Kidney (tissue), 13 donors: ENCODE measurements at regions not wholly inside any gene's neighbourhood (a gene's known extent, or its start where the extent isn't known, plus 50 kb on each side); places are given as distances from the start of the nearest gene placed in this dataset.

Experiments used
- DNase-seq, 5 donors: peaks; one replicate each; pipeline ENCODE4 v3.0.0-alpha.2; 2013 to 2020
- FAIRE-seq: peaks from 2 replicates; lab custom pipeline; 2012; peaks lifted over from hg19 to GRCh38; lab: Jason Lieb, UNC
- H3K27ac ChIP-seq, 2 donors: one replicate each; pipeline ENCODE4 v1.7.0; 2013; ENCODE audit warnings: low read depth in 2 of 2, low read length in 2 of 2, inconsistent platforms in 1 of 2
- H3K27me3 ChIP-seq: one replicate; pipeline ENCODE4 v1.7.1; 2013; ENCODE audit warnings: low read length, inconsistent platforms; ENCODE audit not compliant: control insufficient read depth, insufficient read depth
- H3K36me3 ChIP-seq, 3 donors: one replicate each; pipeline versions ENCODE4 v1.7.0 to v1.7.1; 2013; ENCODE audit warnings: low read length in 3 of 3, control low read depth in 1 of 3, inconsistent platforms in 1 of 3; ENCODE audit not compliant: insufficient read depth in 3 of 3, control insufficient read depth in 2 of 3
- H3K4me1 ChIP-seq, 3 donors: one replicate each; pipeline versions ENCODE4 v1.7.0 to v1.7.1; 2013; ENCODE audit warnings: low read length in 3 of 3, inconsistent platforms in 1 of 3, low read depth in 1 of 3; ENCODE audit not compliant: control insufficient read depth in 2 of 3, insufficient read depth in 2 of 3
- H3K4me3 ChIP-seq, 3 donors: one replicate each; pipeline versions ENCODE4 v1.7.0 to v1.8.1; 2013; ENCODE audit warnings: low read length in 3 of 3, control low read depth in 1 of 3, inconsistent platforms in 1 of 3
- H3K9ac ChIP-seq, 3 donors: one replicate each; pipeline versions ENCODE4 v1.7.0 to v1.7.1; 2013; ENCODE audit warnings: low read length in 3 of 3, control low read depth in 1 of 3, inconsistent platforms in 1 of 3
- H3K9me3 ChIP-seq, 3 donors: one replicate each; pipeline versions ENCODE4 v1.7.0 to v1.7.1; 2013; ENCODE audit warnings: low read length in 3 of 3, control low read depth in 1 of 3, inconsistent platforms in 1 of 3; ENCODE audit not compliant: control insufficient read depth in 2 of 3, insufficient read depth in 1 of 3
- intact Hi-C: fragments of 100-400 bp; cut with DNase I; formaldehyde crosslinking; loops from one replicate; pipeline ENCODE4 v1.11.1; 2022
- TF ChIP-seq, protein P1 (sequence below): IDR thresholded peaks from 3 replicates; pipeline ENCODE4 v1.5.1; 2012; ENCODE audit warnings: mild to moderate bottlenecking, moderate library complexity, borderline replicate concordance; ENCODE audit not compliant: insufficient read depth; ENCODE audit errors: extremely low read depth
- donor health status: control.
- donor health status: control.
- donor health status: control.
- donor health status: control.
- donor health status: control.
- donor health status: DM: yes; HTN: yes; CAD: no.
- donor health status: Normal renal cell carcinoma (clear cell type).

DNA sequence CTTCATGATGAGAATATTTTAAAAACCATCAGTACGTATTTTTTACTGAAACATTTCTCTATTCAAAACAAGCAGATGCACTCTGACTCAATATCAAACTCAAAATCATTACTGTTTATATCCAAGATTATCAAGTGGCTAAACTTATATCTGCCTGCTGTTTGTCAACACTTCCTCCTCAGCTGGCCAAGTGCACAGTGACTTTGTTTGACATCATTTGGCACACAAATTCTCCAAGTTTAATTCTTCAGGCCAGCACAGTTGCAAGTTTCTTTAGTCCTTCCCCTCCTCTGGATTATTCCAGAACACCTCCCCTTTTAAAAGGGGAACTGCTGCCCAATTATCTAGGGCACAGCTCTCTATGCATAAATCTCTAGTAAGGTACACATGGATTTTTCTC is 346.6 kb downstream of the FSIP2 start:
- H3K4me3 ChIP-seq: no peak overlapping the region
- no peak overlapping the region for H3K9ac ChIP-seq
- no peak for FAIRE-seq
- intact Hi-C loops: no loop called here
- H3K4me1 ChIP-seq: no peaks in the 10 kb centered on the region
- no peak overlapping the region for H3K27ac ChIP-seq
- TF ChIP-seq, protein P1, sequence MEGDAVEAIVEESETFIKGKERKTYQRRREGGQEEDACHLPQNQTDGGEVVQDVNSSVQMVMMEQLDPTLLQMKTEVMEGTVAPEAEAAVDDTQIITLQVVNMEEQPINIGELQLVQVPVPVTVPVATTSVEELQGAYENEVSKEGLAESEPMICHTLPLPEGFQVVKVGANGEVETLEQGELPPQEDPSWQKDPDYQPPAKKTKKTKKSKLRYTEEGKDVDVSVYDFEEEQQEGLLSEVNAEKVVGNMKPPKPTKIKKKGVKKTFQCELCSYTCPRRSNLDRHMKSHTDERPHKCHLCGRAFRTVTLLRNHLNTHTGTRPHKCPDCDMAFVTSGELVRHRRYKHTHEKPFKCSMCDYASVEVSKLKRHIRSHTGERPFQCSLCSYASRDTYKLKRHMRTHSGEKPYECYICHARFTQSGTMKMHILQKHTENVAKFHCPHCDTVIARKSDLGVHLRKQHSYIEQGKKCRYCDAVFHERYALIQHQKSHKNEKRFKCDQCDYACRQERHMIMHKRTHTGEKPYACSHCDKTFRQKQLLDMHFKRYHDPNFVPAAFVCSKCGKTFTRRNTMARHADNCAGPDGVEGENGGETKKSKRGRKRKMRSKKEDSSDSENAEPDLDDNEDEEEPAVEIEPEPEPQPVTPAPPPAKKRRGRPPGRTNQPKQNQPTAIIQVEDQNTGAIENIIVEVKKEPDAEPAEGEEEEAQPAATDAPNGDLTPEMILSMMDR: no peak
- H3K9me3 ChIP-seq: no peaks in the 10 kb centered on the region
- H3K27me3 ChIP-seq: no peaks in the 10 kb centered on the region
- no peaks in the 10 kb centered on the region for H3K36me3 ChIP-seq
- no peak for DNase-seq

DNA sequence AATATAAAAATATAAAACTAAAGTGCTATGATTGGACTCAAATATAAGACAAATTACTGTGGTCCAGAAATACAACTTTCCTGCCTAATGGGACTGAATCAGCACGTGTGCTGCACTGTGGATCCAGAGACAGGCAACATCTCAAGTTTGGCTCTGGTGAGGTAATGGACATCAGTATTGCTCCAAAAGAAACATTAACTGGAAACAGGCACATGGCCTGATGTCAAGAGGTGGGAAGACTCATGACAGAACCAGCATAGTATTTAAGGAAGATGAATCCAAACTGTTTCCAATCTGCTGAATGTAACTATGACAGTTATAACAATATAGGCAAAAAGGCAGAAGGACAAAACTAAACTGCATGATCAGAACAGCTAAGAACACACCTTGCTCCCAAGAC is 354.6 kb downstream of the FSIP2 start:
- TF ChIP-seq, protein P1: no peak
- Histone ChIP-seq H3K9me3 (no peaks in the 10 kb centered on the region), H3K36me3 (no peaks in the 10 kb centered on the region), H3K27ac (no peak overlapping the region), H3K4me3 (no peak overlapping the region), H3K27me3 (no peaks in the 10 kb centered on the region), H3K4me1 (no peaks in the 10 kb centered on the region), H3K9ac (no peak overlapping the region)
- DNase-seq (no peak), FAIRE-seq (no peak)
- intact Hi-C loops: no loop called here

DNA sequence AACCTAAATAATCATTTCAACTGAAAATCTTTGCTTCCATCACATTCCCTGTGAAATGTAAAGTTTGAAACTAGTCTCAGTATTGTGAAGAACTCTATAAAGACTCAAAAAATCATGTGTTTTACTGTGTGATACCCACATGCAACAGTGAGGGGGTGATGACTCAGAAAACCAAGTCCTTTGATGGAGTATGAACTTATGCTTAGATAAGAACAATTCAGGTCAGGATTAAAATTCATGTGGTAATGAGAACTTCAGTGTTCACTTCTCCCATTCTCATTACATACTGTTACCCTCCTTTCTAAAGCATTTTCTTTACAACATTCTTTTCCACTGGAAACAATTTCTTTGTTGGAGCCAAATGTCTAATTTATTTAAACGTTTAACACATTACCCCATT is 360.2 kb downstream of the FSIP2 start:
- no peak overlapping the region for H3K9ac ChIP-seq
- H3K36me3 ChIP-seq: no peaks in the 10 kb centered on the region
- no peaks in the 10 kb centered on the region for H3K9me3 ChIP-seq
- H3K4me1 ChIP-seq: no peaks in the 10 kb centered on the region
- TF ChIP-seq, protein P1: no peak
- H3K27me3 ChIP-seq: no peaks in the 10 kb centered on the region
- DNase-seq: no peak
- no peak for FAIRE-seq
- H3K27ac ChIP-seq: no peak overlapping the region
- H3K4me3 ChIP-seq: no peak overlapping the region
- intact Hi-C loops: no loop called here

DNA sequence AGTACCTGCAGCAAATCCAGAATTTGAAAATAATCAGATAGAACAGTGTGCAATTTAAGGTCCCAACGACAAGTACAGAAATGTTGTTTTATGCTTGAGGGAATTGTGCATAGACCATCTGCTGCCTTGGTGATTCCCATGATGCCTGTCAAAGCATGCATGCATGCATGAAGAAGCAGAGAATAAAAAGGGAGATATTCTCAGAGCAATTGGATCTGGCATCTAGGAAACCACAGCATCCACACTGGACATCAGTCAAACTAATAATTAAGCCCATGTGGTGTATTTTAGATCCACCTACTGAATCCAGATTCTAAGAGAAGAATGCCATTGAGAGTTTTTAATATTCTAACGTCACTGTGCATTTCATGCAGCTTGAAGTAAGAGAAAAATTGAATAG is 361.2 kb downstream of the FSIP2 start:
- FAIRE-seq: no peak
- intact Hi-C loops: no loop called here
- Histone ChIP-seq H3K9ac (no peak overlapping the region), H3K4me1 (no peaks in the 10 kb centered on the region), H3K9me3 (no peaks in the 10 kb centered on the region), H3K36me3 (no peaks in the 10 kb centered on the region), H3K27ac (no peak overlapping the region), H3K27me3 (no peaks in the 10 kb centered on the region), H3K4me3 (no peak overlapping the region)
- TF ChIP-seq, protein P1: no peak
- DNase-seq: no peak
